Lung (tissue), 11 donors: ENCODE measurements at regions not wholly inside any gene's neighbourhood (a gene's known extent, or its start where the extent isn't known, plus 50 kb on each side); places are given as distances from the start of the nearest gene placed in this dataset.
A peak's percentile ranks its signal among the peaks of the same experiment; 100 is the strongest.

ENCODE experiments used
- ATAC-seq: fragments of 200-7000 bp; cut with Tn5 transposase; one replicate; pipeline ENCODE4 v1.9.1; 2020; ENCODE audit warnings: moderate number of reproducible peaks; ENCODE audit not compliant: insufficient read depth, low FRiP score
- DNase-seq, 3 donors: peaks; one replicate each; pipeline ENCODE4 v3.0.0-alpha.2; 2013 to 2017
- H3K27ac ChIP-seq, 2 donors: one replicate each; pipeline ENCODE4 v1.5.1; 2013; ENCODE audit warnings: mild to moderate bottlenecking in 2 of 2, moderate library complexity in 2 of 2, control low read depth in 1 of 2, inconsistent platforms in 1 of 2, low read depth in 1 of 2, low read length in 1 of 2
- H3K27me3 ChIP-seq, 3 donors: one replicate each; pipeline ENCODE4 v1.5.1; 2013; ENCODE audit warnings: low read length in 2 of 3; ENCODE audit not compliant: control insufficient read depth in 3 of 3, insufficient read depth in 3 of 3
- H3K36me3 ChIP-seq, 4 donors: one replicate each; pipeline ENCODE4 v1.5.1; 2013; ENCODE audit warnings: low read length in 4 of 4, mild to moderate bottlenecking in 1 of 4, moderate library complexity in 1 of 4; ENCODE audit not compliant: control insufficient read depth in 4 of 4, insufficient read depth in 4 of 4
- H3K4me1 ChIP-seq, 5 donors: one replicate each; pipeline ENCODE4 v1.5.1; 2013; ENCODE audit warnings: low read length in 5 of 5, mild to moderate bottlenecking in 2 of 5, moderate library complexity in 1 of 5; ENCODE audit not compliant: control insufficient read depth in 5 of 5, insufficient read depth in 5 of 5
- H3K4me3 ChIP-seq: one replicate; pipeline ENCODE4 v1.5.1; 2013; ENCODE audit warnings: mild to moderate bottlenecking, control low read depth, moderate library complexity
- H3K9ac ChIP-seq, 2 donors: one replicate each; pipeline ENCODE4 v1.5.1; 2013; ENCODE audit warnings: low read length in 2 of 2, control low read depth in 1 of 2; ENCODE audit not compliant: insufficient read depth in 1 of 2
- H3K9me3 ChIP-seq, 4 donors: one replicate each; pipeline ENCODE4 v1.5.1; 2013; ENCODE audit warnings: low read length in 3 of 4, mild to moderate bottlenecking in 1 of 4, moderate library complexity in 1 of 4; ENCODE audit not compliant: control insufficient read depth in 4 of 4, insufficient read depth in 3 of 4
- CTCF ChIP-seq: IDR thresholded peaks from 2 replicates; pipeline ENCODE4 v1.5.1; 2012; ENCODE audit warnings: mild to moderate bottlenecking; ENCODE audit errors: control extremely low read depth, extremely low read depth
- WGBS, 2 donors: extraction: QIAGEN DNeasy Blood & Tissue Kit; methylation state at CpG; one replicate each; pipeline ENCODE4 v1.1.7; 2013; 5-methylcytosine and 5-hydroxymethylcytosine counted together
- donor health status: control.
- donor health status: control.
- donor health status: Bipolar disorder and iron deficiency.
- donor health status: healthy.
- donor health status: DM: yes; HTN: yes; CAD: no.

- no peak for TF ChIP-seq CTCF
- Histone ChIP-seq H3K4me3 (no peak overlapping the region), H3K27ac (no peak overlapping the region), H3K36me3 (no peaks in the 10 kb centered on the region), H3K9me3 (no peaks in the 10 kb centered on the region), H3K27me3 (no peaks in the 10 kb centered on the region), H3K4me1 (no peaks in the 10 kb centered on the region), H3K9ac (no peak overlapping the region)
- no peak for ATAC-seq
- DNase-seq: no peak
These were observed 1120.0 kb upstream of the CDH10 start for GRCh38 chr5:25764733-25765132.

- TF ChIP-seq CTCF: no peak
- DNase-seq (no peak), ATAC-seq (no peak)
- no peaks in the 10 kb centered on the region for H3K36me3 ChIP-seq
- no peak overlapping the region for H3K4me3 ChIP-seq
- no peak overlapping the region for H3K27ac ChIP-seq
- H3K27me3 ChIP-seq: no peaks in the 10 kb centered on the region
- H3K9me3 ChIP-seq: no peaks in the 10 kb centered on the region
- H3K4me1 ChIP-seq: no peaks in the 10 kb centered on the region
- H3K9ac ChIP-seq: no peak overlapping the region
- WGBS, 2 donors: 40 to 41% methylated on average over 3 of the region's 3 CpGs
These were observed 1119.0 kb upstream of the CDH10 start for GRCh38 chr5:25763781-25764180.

GRCh38 chr5:25754895-25755294 is 1110.1 kb upstream of the CDH10 start:
- ATAC-seq (no peak), DNase-seq (peak in 1 of 3 donors; percentile 2)
- H3K4me1 ChIP-seq: no peaks in the 10 kb centered on the region
- H3K4me3 ChIP-seq: no peak overlapping the region
- 47 to 63% methylated on average over 3 of the region's 3 CpGs for WGBS, 2 donors
- no peak for TF ChIP-seq CTCF
- no peak overlapping the region for H3K27ac ChIP-seq
- H3K27me3 ChIP-seq: no peaks in the 10 kb centered on the region
- peaks cover 0 to 11% (median 2%) of the 10 kb centered on the region in 4 donors for H3K9me3 ChIP-seq
- H3K9ac ChIP-seq: no peak overlapping the region
- H3K36me3 ChIP-seq: no peaks in the 10 kb centered on the region

- H3K4me3 ChIP-seq: no peak overlapping the region
- H3K9me3 ChIP-seq: no peaks in the 10 kb centered on the region
- WGBS, 2 donors: 52 to 57% methylated on average over 4 of the region's 4 CpGs
- ATAC-seq: no peak
- no peaks in the 10 kb centered on the region for H3K36me3 ChIP-seq
- TF ChIP-seq CTCF: no peak
- no peaks in the 10 kb centered on the region for H3K4me1 ChIP-seq
- H3K27me3 ChIP-seq: no peaks in the 10 kb centered on the region
- no peak overlapping the region for H3K27ac ChIP-seq
- peak in 1 of 3 donors; percentile 1 for DNase-seq
- H3K9ac ChIP-seq: no peak overlapping the region
These were observed 1100.1 kb upstream of the CDH10 start for GRCh38 chr5:25744908-25745307.
